Suprapubic skin (tissue), 4 donors: ENCODE measurements at regions not wholly inside any gene's neighbourhood (a gene's known extent, or its start where the extent isn't known, plus 50 kb on each side); places are given as distances from the start of the nearest gene placed in this dataset.

ENCODE experiments used
- DNase-seq, 2 donors: peaks; one replicate each; pipeline ENCODE4 v3.0.0-alpha.2; 2019; ENCODE audit warnings: low spot score in 2 of 2
- H3K27ac ChIP-seq: fragments of 200-600 bp; sonication (generic); one replicate; pipeline ENCODE4 v1.5.1; 2019
- H3K27me3 ChIP-seq: fragments of 200-600 bp; sonication (generic); one replicate; pipeline ENCODE4 v1.5.1; 2019
- H3K36me3 ChIP-seq: fragments of 200-600 bp; sonication (generic); one replicate; pipeline ENCODE4 v1.5.1; 2019
- H3K4me1 ChIP-seq: fragments of 200-600 bp; sonication (generic); one replicate; pipeline ENCODE4 v1.5.1; 2019
- H3K4me3 ChIP-seq: fragments of 200-600 bp; sonication (generic); one replicate; pipeline ENCODE4 v1.5.1; 2019; ENCODE audit warnings: mild to moderate bottlenecking
- H3K9me3 ChIP-seq: fragments of 200-600 bp; sonication (generic); one replicate; pipeline ENCODE4 v1.5.1; 2019
- CTCF ChIP-seq, 2 donors: fragments of 200-600 bp in 1 of 2; fragments of 450-650 bp in 1 of 2; sonication (generic) in 1 of 2; IDR thresholded peaks; one replicate each; pipeline ENCODE4 v1.5.1; 2016 to 2019; ENCODE audit warnings: antibody characterized with exemption in 2 of 2, mild to moderate bottlenecking in 1 of 2, moderate library complexity in 1 of 2
- EP300 ChIP-seq: sonication (generic); formaldehyde crosslinking; IDR thresholded peaks from one replicate; pipeline ENCODE4 v1.6.1; 2017; ENCODE audit warnings: antibody characterized with exemption
- POLR2A ChIP-seq, 2 donors: fragments of 450-650 bp; IDR thresholded peaks; one replicate each; pipeline ENCODE4 v1.6.1; 2017; ENCODE audit warnings: antibody characterized with exemption in 2 of 2, mild to moderate bottlenecking in 2 of 2, moderate library complexity in 2 of 2
- POLR2AphosphoS5 ChIP-seq, 3 donors: sonication (generic); formaldehyde crosslinking; IDR thresholded peaks; one replicate each; pipeline ENCODE4 v1.6.1; 2017; ENCODE audit warnings: antibody characterized with exemption in 3 of 3
- WGBS: methylation state at CpG from one replicate; pipeline ENCODE4 v1.1.5; 2018; 5-methylcytosine and 5-hydroxymethylcytosine counted together

DNA sequence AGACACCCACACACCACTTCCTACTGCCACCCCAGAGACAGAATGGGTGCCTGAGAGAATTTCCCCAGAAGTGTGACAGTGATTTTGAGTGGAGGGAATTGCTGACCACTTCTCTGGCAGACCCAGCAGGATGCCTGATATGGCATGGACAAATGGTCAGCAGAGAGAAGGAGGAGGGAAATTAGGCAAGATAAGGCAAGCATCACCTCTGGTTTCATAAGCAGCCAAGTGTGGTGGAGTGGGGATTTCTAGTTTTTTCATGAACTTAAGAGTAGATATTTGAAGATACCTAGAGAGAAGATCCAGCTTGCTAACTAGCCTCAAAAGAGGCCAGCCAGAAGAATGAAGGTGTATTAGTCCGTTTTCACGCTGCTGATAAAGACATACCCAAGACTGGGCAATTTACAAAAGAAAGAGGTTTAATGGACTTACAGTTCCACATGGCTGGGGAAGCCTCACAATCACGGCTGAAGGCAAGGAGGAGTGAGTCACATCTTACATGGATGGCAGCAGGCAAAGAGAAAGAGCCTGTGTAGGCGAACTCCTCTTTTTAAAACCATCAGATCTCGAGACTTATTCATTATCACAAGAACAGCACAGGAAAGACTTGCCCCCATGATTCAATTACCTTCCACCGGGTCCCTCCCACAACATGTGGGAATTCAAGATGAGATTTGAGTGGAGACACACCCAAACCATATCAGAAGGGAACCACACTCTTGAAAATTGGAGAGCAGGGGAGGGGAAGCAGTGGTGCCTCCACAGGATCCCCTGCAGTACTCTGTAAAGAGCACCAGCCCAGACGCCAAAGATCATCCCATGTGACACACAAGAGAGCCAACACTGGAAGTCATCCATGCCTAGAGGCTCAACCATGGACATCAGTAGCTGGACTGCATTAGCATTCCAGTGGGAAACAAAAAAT, 64.2 kb downstream of the RBM43 start:
- no peak overlapping the region for H3K4me3 ChIP-seq
- H3K36me3 ChIP-seq = no peaks in the 10 kb centered on the region
- no peak for DNase-seq
- 83% methylated on average over 7 of the region's 7 CpGs for WGBS
- no peak for TF ChIP-seq POLR2AphosphoS5 (IDR thresholded peaks at IDR 0.05)
- TF ChIP-seq EP300 = no peak
- no peak for TF ChIP-seq CTCF (IDR thresholded peaks at IDR 0.05)
- TF ChIP-seq POLR2A (IDR thresholded peaks at IDR 0.05) = no peak
- no peaks in the 10 kb centered on the region for H3K4me1 ChIP-seq
- no peaks in the 10 kb centered on the region for H3K27me3 ChIP-seq
- H3K27ac ChIP-seq = no peak overlapping the region
- H3K9me3 ChIP-seq = no peaks in the 10 kb centered on the region

DNA sequence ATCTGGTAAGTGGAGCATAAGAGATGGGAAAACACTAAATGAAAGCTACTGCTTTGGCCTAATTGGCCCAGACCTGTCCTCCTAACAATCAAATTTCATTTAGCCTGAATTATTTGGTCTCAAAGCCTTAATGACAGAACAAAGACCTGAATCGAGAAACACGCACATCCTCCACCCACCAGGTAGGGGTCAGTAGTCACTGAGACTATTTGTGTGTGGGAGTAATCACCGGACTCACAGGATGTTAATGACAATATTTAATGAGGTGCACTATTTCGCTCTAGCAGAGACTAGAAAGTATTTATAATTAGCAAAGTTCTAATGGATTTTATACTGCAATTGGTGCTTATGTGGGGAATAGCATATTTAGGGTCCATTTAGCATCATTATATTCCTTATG, 68.1 kb downstream of the RBM43 start:
- no peaks in the 10 kb centered on the region for H3K4me1 ChIP-seq
- H3K27ac ChIP-seq = no peak overlapping the region
- no peak overlapping the region for H3K4me3 ChIP-seq
- H3K9me3 ChIP-seq = no peaks in the 10 kb centered on the region
- H3K27me3 ChIP-seq = no peaks in the 10 kb centered on the region
- H3K36me3 ChIP-seq = no peaks in the 10 kb centered on the region
- DNase-seq = no peak
- TF ChIP-seq CTCF (IDR thresholded peaks at IDR 0.05) (no peak), POLR2AphosphoS5 (IDR thresholded peaks at IDR 0.05) (no peak), POLR2A (IDR thresholded peaks at IDR 0.05) (no peak), EP300 (no peak)
- WGBS = 93% methylated on average over 4 of the region's 4 CpGs

GRCh38 chr2:151192681-151193080, 69.0 kb downstream of the RBM43 start:
- no peaks in the 10 kb centered on the region for H3K4me1 ChIP-seq
- no peak overlapping the region for H3K4me3 ChIP-seq
- H3K27ac ChIP-seq = no peak overlapping the region
- no peaks in the 10 kb centered on the region for H3K9me3 ChIP-seq
- TF ChIP-seq EP300 (no peak), CTCF (IDR thresholded peaks at IDR 0.05) (no peak), POLR2A (IDR thresholded peaks at IDR 0.05) (no peak), POLR2AphosphoS5 (IDR thresholded peaks at IDR 0.05) (no peak)
- WGBS = 89% methylated on average over 2 of the region's 2 CpGs
- H3K27me3 ChIP-seq = no peaks in the 10 kb centered on the region
- no peaks in the 10 kb centered on the region for H3K36me3 ChIP-seq
- DNase-seq = no peak

GRCh38 chr2:151191001-151191400, 70.7 kb downstream of the RBM43 start:
- no peaks in the 10 kb centered on the region for H3K36me3 ChIP-seq
- H3K27ac ChIP-seq = no peak overlapping the region
- H3K27me3 ChIP-seq = no peaks in the 10 kb centered on the region
- no peak overlapping the region for H3K4me3 ChIP-seq
- H3K4me1 ChIP-seq = no peaks in the 10 kb centered on the region
- DNase-seq = no peak
- no peaks in the 10 kb centered on the region for H3K9me3 ChIP-seq
- WGBS = 61% methylated on average over 2 of the region's 2 CpGs
- TF ChIP-seq POLR2A (IDR thresholded peaks at IDR 0.05) = no peak
- no peak for TF ChIP-seq POLR2AphosphoS5 (IDR thresholded peaks at IDR 0.05)
- TF ChIP-seq EP300 = no peak
- TF ChIP-seq CTCF (IDR thresholded peaks at IDR 0.05) = no peak

- no peak for DNase-seq
- no peak for TF ChIP-seq CTCF (IDR thresholded peaks at IDR 0.05)
- TF ChIP-seq EP300 = no peak
- TF ChIP-seq POLR2A (IDR thresholded peaks at IDR 0.05) = no peak
- no peaks in the 10 kb centered on the region for H3K36me3 ChIP-seq
- no peak overlapping the region for H3K27ac ChIP-seq
- whole genome bisulfite sequencing = 77% methylated on average over 3 of the region's 3 CpGs
- no peak overlapping the region for H3K4me3 ChIP-seq
- no peaks in the 10 kb centered on the region for H3K9me3 ChIP-seq
- H3K27me3 ChIP-seq = no peaks in the 10 kb centered on the region
- no peaks in the 10 kb centered on the region for H3K4me1 ChIP-seq
Measured at GRCh38 chr2:151189125-151189524, 72.5 kb downstream of the RBM43 start.
